ENCODE measurements at regions not wholly inside any gene's neighbourhood (a gene's known extent, or its start where the extent isn't known, plus 50 kb on each side); places are given as distances from the start of the nearest gene placed in this dataset.

GRCh38 chr2:67845621-67846369 is 217.0 kb downstream of the C1D start:
- no peak for DNase-seq
- Mint-ChIP-seq H3K9me3 (no peaks in the 10 kb centered on the region), H3K4me3 (no peak overlapping the region), H3K36me3 (no peaks in the 10 kb centered on the region), H3K27me3 (peaks cover 4% of the 10 kb centered on the region), H3K4me1 (no peaks in the 10 kb centered on the region), H3K27ac (no peak overlapping the region)
- CTCF ChIA-PET = interaction anchor here (1.0 kb wide), 1 partner anchor 16 kb away, joined by 3 read pairs; no protein-coding TSS in a partner anchor

DNA sequence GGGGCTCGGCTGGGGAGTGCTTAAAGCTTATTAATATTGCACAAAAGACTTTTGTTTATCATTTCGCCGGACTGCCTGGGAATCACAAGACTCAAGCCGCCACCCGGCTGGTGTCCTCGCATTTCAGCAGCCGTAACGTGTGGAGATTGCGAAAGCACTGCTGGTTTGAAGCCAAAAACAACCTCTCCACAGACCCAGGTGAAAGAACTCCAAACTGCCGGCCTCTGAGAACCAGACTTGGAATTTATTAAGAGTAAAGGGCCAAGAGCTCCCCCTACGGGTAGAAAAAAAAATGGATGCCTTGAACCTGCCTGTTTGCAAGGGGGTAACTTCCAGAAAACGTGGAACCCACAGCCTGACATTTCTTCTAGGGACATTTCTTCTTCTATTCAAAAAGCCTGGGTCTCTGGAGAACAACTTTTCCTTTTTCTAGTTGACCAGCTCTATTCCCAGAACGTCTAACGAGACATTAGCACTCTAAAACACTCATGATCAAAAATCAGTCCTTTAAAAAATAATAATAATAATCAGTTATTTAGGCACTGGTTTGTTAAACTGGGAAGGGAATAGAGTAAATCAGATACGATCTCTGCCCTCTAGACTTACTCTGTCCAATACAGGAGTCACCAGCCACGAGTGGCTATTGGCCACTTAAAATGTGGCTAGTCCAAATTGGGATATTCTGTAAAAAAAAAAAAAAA is 216.3 kb downstream of the C1D start:
- CTCF ChIA-PET = interaction anchor here (1.0 kb wide), 1 partner anchor 15 kb away, joined by 3 read pairs; no protein-coding TSS in a partner anchor
- Mint-ChIP-seq H3K36me3 (no peaks in the 10 kb centered on the region), H3K27ac (no peak overlapping the region), H3K27me3 (peaks cover 4% of the 10 kb centered on the region), H3K9me3 (no peaks in the 10 kb centered on the region), H3K4me3 (no peak overlapping the region), H3K4me1 (no peaks in the 10 kb centered on the region)
- peak; percentile 44 for DNase-seq

- Mint-ChIP-seq H3K4me1 (no peaks in the 10 kb centered on the region), H3K27ac (no peak overlapping the region), H3K4me3 (no peak overlapping the region), H3K27me3 (peaks cover 4% of the 10 kb centered on the region), H3K9me3 (no peaks in the 10 kb centered on the region), H3K36me3 (no peaks in the 10 kb centered on the region)
- CTCF ChIA-PET = no interaction called here
- no peak for DNase-seq
These were observed 214.1 kb downstream of the C1D start for GRCh38 chr2:67848551-67849285.

GRCh38 chr2:67851016-67851415 is 211.8 kb downstream of the C1D start:
- Mint-ChIP-seq H3K27me3 (peaks cover 4% of the 10 kb centered on the region), H3K9me3 (no peaks in the 10 kb centered on the region), H3K36me3 (no peaks in the 10 kb centered on the region), H3K27ac (no peak overlapping the region), H3K4me3 (no peak overlapping the region), H3K4me1 (no peaks in the 10 kb centered on the region)
- CTCF ChIA-PET = no interaction called here
- DNase-seq = no peak

- no peak overlapping the region for H3K4me3 Mint-ChIP-seq
- no peaks in the 10 kb centered on the region for H3K9me3 Mint-ChIP-seq
- no peak for DNase-seq
- H3K36me3 Mint-ChIP-seq = no peaks in the 10 kb centered on the region
- CTCF ChIA-PET = no interaction called here
- no peaks in the 10 kb centered on the region for H3K4me1 Mint-ChIP-seq
- H3K27ac Mint-ChIP-seq = no peak overlapping the region
- no peaks in the 10 kb centered on the region for H3K27me3 Mint-ChIP-seq
These were observed 210.6 kb downstream of the C1D start for GRCh38 chr2:67851956-67852824.

DNA sequence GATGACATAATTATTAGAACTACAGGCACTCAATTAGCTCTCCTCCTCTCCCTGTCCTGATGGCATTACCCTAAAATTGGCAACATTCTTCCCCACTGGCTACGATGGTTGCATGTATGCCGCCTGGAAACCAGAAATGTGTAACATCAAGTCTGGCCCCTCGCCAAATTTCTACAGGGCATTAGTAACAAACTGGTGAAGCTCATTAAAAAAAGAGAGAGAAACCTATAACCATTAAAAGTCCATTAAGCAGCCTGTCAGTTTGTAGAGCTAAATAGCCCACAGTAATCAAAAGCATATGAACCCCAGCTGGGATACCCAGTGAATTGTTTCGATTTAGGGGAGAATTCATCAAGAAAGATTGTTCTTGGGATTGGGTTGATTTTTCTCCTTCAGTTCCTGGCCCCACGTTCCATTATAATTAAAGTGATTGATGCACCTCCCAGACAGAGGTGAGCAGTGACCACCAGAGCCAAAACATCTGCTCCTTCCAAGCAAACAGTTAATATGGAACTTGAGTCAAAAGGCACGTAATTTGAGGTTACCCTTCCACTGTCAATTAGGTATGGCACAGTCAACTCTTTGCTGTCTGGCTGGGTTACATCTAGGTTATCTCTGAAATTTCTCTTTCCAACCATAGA is 208.6 kb downstream of the C1D start:
- Mint-ChIP-seq H3K4me3 (no peak overlapping the region), H3K4me1 (no peaks in the 10 kb centered on the region), H3K27ac (no peak overlapping the region), H3K9me3 (no peaks in the 10 kb centered on the region), H3K36me3 (no peaks in the 10 kb centered on the region), H3K27me3 (no peaks in the 10 kb centered on the region)
- CTCF ChIA-PET = no interaction called here
- DNase-seq = no peak

GRCh38 chr2:67854798-67855197 is 208.0 kb downstream of the C1D start:
- no peaks in the 10 kb centered on the region for H3K9me3 Mint-ChIP-seq
- H3K4me1 Mint-ChIP-seq = no peaks in the 10 kb centered on the region
- H3K4me3 Mint-ChIP-seq = no peak overlapping the region
- no peaks in the 10 kb centered on the region for H3K27me3 Mint-ChIP-seq
- no peak overlapping the region for H3K27ac Mint-ChIP-seq
- no peak for DNase-seq
- H3K36me3 Mint-ChIP-seq = no peaks in the 10 kb centered on the region
- CTCF ChIA-PET = no interaction called here

GRCh38 chr2:67856866-67857265 is 205.9 kb downstream of the C1D start:
- CTCF ChIA-PET = no interaction called here
- H3K27me3 Mint-ChIP-seq = no peaks in the 10 kb centered on the region

GRCh38 chr2:67857836-67858235 is 205.0 kb downstream of the C1D start:
- DNase-seq = no peak
- CTCF ChIA-PET = no interaction called here
- no peaks in the 10 kb centered on the region for H3K9me3 Mint-ChIP-seq
- H3K4me1 Mint-ChIP-seq = no peaks in the 10 kb centered on the region
- H3K4me3 Mint-ChIP-seq = no peak overlapping the region
- H3K36me3 Mint-ChIP-seq = no peaks in the 10 kb centered on the region
- no peaks in the 10 kb centered on the region for H3K27me3 Mint-ChIP-seq
- H3K27ac Mint-ChIP-seq = no peak overlapping the region

More at GRCh38 chr2:67856866-67857265, 205.9 kb downstream of the C1D start:
- Mint-ChIP-seq H3K4me3 (no peak overlapping the region), H3K36me3 (no peaks in the 10 kb centered on the region), H3K27ac (no peak overlapping the region), H3K4me1 (no peaks in the 10 kb centered on the region), H3K9me3 (no peaks in the 10 kb centered on the region)
- DNase-seq = no peak

DNA sequence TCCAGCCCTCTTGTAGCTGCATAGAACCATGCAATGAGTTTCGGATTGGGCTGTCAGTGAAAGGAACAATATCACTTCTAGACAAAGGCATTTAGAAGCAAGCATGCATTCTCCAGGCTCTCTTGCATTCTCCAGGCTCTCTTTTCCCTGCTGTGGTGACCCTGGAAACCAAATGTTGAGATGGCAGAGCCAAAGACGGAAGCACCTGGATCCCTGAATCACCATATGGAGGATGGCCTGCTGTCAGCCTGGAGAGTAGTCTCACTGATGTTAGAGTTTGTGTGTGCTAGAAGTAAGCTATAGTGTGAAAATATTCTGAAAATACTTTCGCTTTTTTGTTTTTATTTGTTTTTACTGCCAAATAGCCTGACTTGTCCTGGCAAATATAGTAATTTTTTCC is 203.9 kb downstream of the C1D start:
- H3K4me3 Mint-ChIP-seq = no peak overlapping the region
- no peak overlapping the region for H3K27ac Mint-ChIP-seq
- H3K36me3 Mint-ChIP-seq = no peaks in the 10 kb centered on the region
- DNase-seq = no peak
- CTCF ChIA-PET = no interaction called here
- H3K4me1 Mint-ChIP-seq = no peaks in the 10 kb centered on the region
- H3K27me3 Mint-ChIP-seq = peaks cover 3% of the 10 kb centered on the region
- H3K9me3 Mint-ChIP-seq = no peaks in the 10 kb centered on the region

DNA sequence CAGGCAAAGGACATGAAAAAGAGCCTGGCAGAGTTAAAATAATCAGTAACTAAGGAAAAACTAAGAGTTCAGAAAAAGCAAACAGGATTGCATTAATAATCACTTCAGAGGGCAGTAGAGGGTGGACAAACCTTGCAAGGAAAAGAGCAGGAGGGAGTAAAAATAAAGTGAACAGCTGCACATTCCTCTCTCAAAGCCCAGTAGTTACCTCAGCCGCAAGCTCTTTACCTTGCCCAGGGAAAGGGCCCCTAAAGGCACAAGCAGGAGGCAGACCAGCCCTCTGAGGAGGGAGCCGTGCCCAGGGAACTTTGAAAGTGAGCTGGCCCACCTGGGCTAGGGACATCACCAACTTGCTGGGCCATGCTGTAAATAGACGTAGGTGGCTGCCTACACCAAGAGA is 196.9 kb downstream of the C1D start:
- Mint-ChIP-seq H3K4me1 (no peaks in the 10 kb centered on the region), H3K9me3 (no peaks in the 10 kb centered on the region), H3K27me3 (peaks cover 11% of the 10 kb centered on the region), H3K36me3 (no peaks in the 10 kb centered on the region), H3K4me3 (no peak overlapping the region), H3K27ac (no peak overlapping the region)
- CTCF ChIA-PET = no interaction called here
- no peak for DNase-seq

GRCh38 chr2:67867735-67868134 is 195.1 kb downstream of the C1D start:
- Mint-ChIP-seq H3K27ac (no peak overlapping the region), H3K4me1 (no peaks in the 10 kb centered on the region), H3K9me3 (no peaks in the 10 kb centered on the region), H3K4me3 (no peak overlapping the region), H3K27me3 (peaks cover 11% of the 10 kb centered on the region), H3K36me3 (no peaks in the 10 kb centered on the region)
- DNase-seq = no peak
- CTCF ChIA-PET = no interaction called here

DNA sequence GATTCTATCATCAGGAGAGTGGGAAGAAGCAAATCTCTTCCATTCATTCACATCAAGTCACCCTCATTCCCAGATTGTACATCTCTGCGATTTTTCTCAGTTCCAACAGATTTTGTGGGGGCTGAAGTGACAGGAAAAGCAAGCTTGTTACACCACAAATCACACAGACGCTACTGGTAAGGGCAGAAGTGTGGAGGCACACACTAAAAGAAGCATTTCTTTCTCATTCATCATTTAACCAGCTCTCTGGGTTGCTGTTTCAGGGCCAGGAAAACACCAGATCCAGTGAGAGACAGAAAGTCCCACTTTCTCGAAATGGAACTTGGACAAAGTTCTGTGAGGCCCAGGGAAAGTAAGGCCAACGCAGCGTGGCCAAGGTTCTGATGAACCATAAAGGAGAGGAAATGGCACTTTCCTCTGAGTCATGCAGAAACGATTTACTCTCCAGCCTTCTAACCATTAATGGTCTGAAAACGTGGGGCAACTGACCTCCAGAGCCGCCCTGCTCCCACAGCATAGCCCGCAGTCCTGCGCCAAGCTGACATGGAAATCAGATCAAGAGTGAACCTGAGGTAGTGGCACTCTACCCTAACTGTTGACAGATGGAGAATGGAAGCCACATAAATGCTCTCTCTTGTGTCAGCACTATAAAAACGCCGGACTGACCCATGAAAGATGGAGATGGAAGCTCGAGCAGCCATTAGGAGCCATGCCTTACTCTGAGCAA is 191.0 kb downstream of the C1D start:
- Mint-ChIP-seq H3K4me1 (no peaks in the 10 kb centered on the region), H3K27ac (no peak overlapping the region), H3K27me3 (peaks cover 8% of the 10 kb centered on the region), H3K4me3 (no peak overlapping the region), H3K36me3 (no peaks in the 10 kb centered on the region), H3K9me3 (no peaks in the 10 kb centered on the region)
- CTCF ChIA-PET = no interaction called here
- no peak for DNase-seq
